H1 (cell line): ENCODE measurements at regions not wholly inside any gene's neighbourhood (a gene's known extent, or its start where the extent isn't known, plus 50 kb on each side); places are given as distances from the start of the nearest gene placed in this dataset.

Experiments
- EZH2 ChIP-seq: fragments of 200-600 bp; sonication (generic); IDR thresholded peaks from 2 replicates; pipeline ENCODE4 v1.7.1; 2012; ENCODE audit warnings: low read depth, mild to moderate bottlenecking, moderate library complexity, low read length, inconsistent platforms; ENCODE audit not compliant: severe bottlenecking
- FOSL1 ChIP-seq: IDR thresholded peaks from 2 replicates; pipeline ENCODE4 v1.6.1; 2011; ENCODE audit warnings: mild to moderate bottlenecking, low read depth, low read length, moderate library complexity; ENCODE audit not compliant: insufficient read depth
- GABPA ChIP-seq: IDR thresholded peaks from 2 replicates; pipeline ENCODE4 v1.6.1; 2011; ENCODE audit warnings: mild to moderate bottlenecking, low read length, moderate library complexity, borderline replicate concordance; ENCODE audit not compliant: insufficient read depth
- HDAC2 ChIP-seq, 2 experiments: fragments of 300-600 bp in 1 of 2; sonication (generic) in 1 of 2; IDR thresholded peaks; 2 replicates each; pipeline ENCODE4 v1.6.1; 2011 to 2012; ENCODE audit warnings: low read depth in 2 of 2, low read length in 2 of 2, mild to moderate bottlenecking in 2 of 2, moderate library complexity in 2 of 2, borderline replicate concordance in 1 of 2, inconsistent platforms in 1 of 2
- KDM1A ChIP-seq: fragments of 200-600, 300-600 bp; sonication (generic); IDR thresholded peaks from 2 replicates; pipeline ENCODE4 v1.7.1; 2016; ENCODE audit warnings: mild to moderate bottlenecking, low read length, borderline replicate concordance
- POLR2A ChIP-seq, 2 experiments: IDR thresholded peaks; 1 replicate in 1 of 2; 2 replicates in 1 of 2; pipeline ENCODE4 v1.6.1; 2011; ENCODE audit warnings: low read depth in 2 of 2, low read length in 2 of 2, mild to moderate bottlenecking in 2 of 2; ENCODE audit errors: control extremely low read depth in 1 of 2
- POLR2AphosphoS5 ChIP-seq: IDR thresholded peaks from 2 replicates; pipeline ENCODE4 v1.6.1; 2011; ENCODE audit warnings: low read depth, low read length
- RXRA ChIP-seq: IDR thresholded peaks from 2 replicates; pipeline ENCODE4 v1.6.1; 2011; ENCODE audit warnings: low read depth, mild to moderate bottlenecking, low read length, moderate library complexity; ENCODE audit not compliant: insufficient read depth
- SIRT6 ChIP-seq: IDR thresholded peaks from one replicate; pipeline ENCODE4 v1.7.1; 2012; ENCODE audit warnings: low read length, inconsistent platforms
- SIX5 ChIP-seq: IDR thresholded peaks from 2 replicates; pipeline ENCODE4 v1.6.1; 2011; ENCODE audit warnings: mild to moderate bottlenecking, low read depth, low read length
- YY1 ChIP-seq: IDR thresholded peaks from 2 replicates; pipeline ENCODE4 v1.6.1; 2011; ENCODE audit warnings: low read depth, mild to moderate bottlenecking, low read length
- TF ChIP-seq, protein P1 (sequence below), 3 experiments: IDR thresholded peaks; 1 replicate in 2 of 3; 2 replicates in 1 of 3; pipeline versions ENCODE4 v1.5.1 to v1.6.1; 2011; ENCODE audit warnings: low read length in 3 of 3, mild to moderate bottlenecking in 3 of 3, inconsistent platforms in 2 of 3, low read depth in 1 of 3, moderate library complexity in 1 of 3; ENCODE audit not compliant: insufficient read depth in 1 of 3; ENCODE audit errors: control extremely low read depth in 1 of 3
- TF ChIP-seq, protein P2 (sequence below): IDR thresholded peaks from 2 replicates; pipeline ENCODE4 v1.6.1; 2012; ENCODE audit warnings: inconsistent platforms

DNA sequence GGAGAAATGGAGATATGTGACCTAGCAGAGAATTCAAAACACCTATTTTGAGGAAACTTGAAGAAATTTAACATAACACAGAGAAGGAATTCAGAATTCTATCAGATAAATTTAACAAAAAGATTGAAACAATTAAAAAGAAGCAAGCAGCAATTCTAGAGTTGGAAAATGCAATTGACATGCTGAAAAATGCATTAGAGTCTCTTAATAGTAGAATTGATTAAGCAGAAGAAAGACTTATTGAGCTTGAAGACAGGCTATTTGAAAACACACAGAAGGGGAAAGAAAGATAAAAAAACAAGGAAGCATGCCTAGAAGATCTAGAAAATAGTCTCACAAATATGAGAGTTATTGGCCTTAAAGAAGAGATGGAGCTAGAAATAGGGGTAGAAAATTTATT is 87.8 kb upstream of the SLC1A1 start:
- TF ChIP-seq, protein P1, sequence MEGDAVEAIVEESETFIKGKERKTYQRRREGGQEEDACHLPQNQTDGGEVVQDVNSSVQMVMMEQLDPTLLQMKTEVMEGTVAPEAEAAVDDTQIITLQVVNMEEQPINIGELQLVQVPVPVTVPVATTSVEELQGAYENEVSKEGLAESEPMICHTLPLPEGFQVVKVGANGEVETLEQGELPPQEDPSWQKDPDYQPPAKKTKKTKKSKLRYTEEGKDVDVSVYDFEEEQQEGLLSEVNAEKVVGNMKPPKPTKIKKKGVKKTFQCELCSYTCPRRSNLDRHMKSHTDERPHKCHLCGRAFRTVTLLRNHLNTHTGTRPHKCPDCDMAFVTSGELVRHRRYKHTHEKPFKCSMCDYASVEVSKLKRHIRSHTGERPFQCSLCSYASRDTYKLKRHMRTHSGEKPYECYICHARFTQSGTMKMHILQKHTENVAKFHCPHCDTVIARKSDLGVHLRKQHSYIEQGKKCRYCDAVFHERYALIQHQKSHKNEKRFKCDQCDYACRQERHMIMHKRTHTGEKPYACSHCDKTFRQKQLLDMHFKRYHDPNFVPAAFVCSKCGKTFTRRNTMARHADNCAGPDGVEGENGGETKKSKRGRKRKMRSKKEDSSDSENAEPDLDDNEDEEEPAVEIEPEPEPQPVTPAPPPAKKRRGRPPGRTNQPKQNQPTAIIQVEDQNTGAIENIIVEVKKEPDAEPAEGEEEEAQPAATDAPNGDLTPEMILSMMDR (IDR thresholded peaks at IDR 0.05; ENCODE audit: control extremely low read depth in 1 of 3, insufficient read depth in 1 of 3, low read depth in 1 of 3, low read length in 3 of 3), result no peak
- no peak for TF ChIP-seq EZH2
- TF ChIP-seq HDAC2 (IDR thresholded peaks at IDR 0.05; ENCODE audit: borderline replicate concordance in 1 of 2, low read depth in 2 of 2, low read length in 2 of 2), result no peak
- no peak for TF ChIP-seq FOSL1
- TF ChIP-seq, protein P2, sequence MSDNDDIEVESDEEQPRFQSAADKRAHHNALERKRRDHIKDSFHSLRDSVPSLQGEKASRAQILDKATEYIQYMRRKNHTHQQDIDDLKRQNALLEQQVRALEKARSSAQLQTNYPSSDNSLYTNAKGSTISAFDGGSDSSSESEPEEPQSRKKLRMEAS, result no peak
- TF ChIP-seq POLR2A (IDR thresholded peaks at IDR 0.05; ENCODE audit: control extremely low read depth in 1 of 2, low read depth in 2 of 2, low read length in 2 of 2), result no peak
- no peak for TF ChIP-seq POLR2AphosphoS5
- TF ChIP-seq GABPA, result no peak
- no peak for TF ChIP-seq SIRT6
- TF ChIP-seq SIX5, result no peak
- no peak for TF ChIP-seq RXRA
- TF ChIP-seq KDM1A, result no peak
- no peak for TF ChIP-seq YY1
